ENCODE measurements at regions not wholly inside any gene's neighbourhood (a gene's known extent, or its start where the extent isn't known, plus 50 kb on each side); places are given as distances from the start of the nearest gene placed in this dataset.
A peak's percentile ranks its signal among the peaks of the same experiment; 100 is the strongest.
"Not testable (repeated sequence)": the region's sequence is repeated elsewhere in the genome, so short reads cannot be mapped to it uniquely, and the experiment has no call there.

GRCh38 chr9:138174954-138175353 lies 297.4 kb downstream of the CACNA1B start:
- intact Hi-C loops (cut with DNase I); DNase-seq (ENCODE audit: low spot score): not testable (repeated sequence)

GRCh38 chr9:138175354-138175753 lies 297.8 kb downstream of the CACNA1B start:
- intact Hi-C loops (cut with DNase I) = not testable (repeated sequence)

GRCh38 chr9:138177091-138177490 lies 299.5 kb downstream of the CACNA1B start:
- intact Hi-C loops (cut with DNase I); DNase-seq (ENCODE audit: low spot score): not testable (repeated sequence)

More at GRCh38 chr9:138175354-138175753, 297.8 kb downstream of the CACNA1B start:
- DNase-seq (ENCODE audit: low spot score) = not testable (repeated sequence)

GRCh38 chr9:138179003-138179402 lies 301.4 kb downstream of the CACNA1B start:
- DNase-seq (ENCODE audit: low spot score); intact Hi-C loops (cut with DNase I): not testable (repeated sequence)

- DNase-seq (ENCODE audit: low spot score); intact Hi-C loops (cut with DNase I): not testable (repeated sequence)
Observed at GRCh38 chr9:138179671-138180070, 302.1 kb downstream of the CACNA1B start.

GRCh38 chr9:138181963-138182362 lies 304.4 kb downstream of the CACNA1B start:
- intact Hi-C loops (cut with DNase I); DNase-seq (ENCODE audit: low spot score): not testable (repeated sequence)

GRCh38 chr9:138197156-138197555 lies 319.6 kb downstream of the CACNA1B start:
- intact Hi-C loops (cut with DNase I); DNase-seq (ENCODE audit: low spot score): not testable (repeated sequence)

- intact Hi-C loops (cut with DNase I); DNase-seq (ENCODE audit: low spot score): not testable (repeated sequence)
Observed at GRCh38 chr9:138198963-138199362, 321.4 kb downstream of the CACNA1B start.

GRCh38 chr9:138199917-138200316 lies 322.3 kb downstream of the CACNA1B start:
- DNase-seq (ENCODE audit: low spot score); intact Hi-C loops (cut with DNase I): not testable (repeated sequence)

- DNase-seq (ENCODE audit: low spot score); intact Hi-C loops (cut with DNase I): not testable (repeated sequence)
Observed at GRCh38 chr9:138200481-138201142, 323.0 kb downstream of the CACNA1B start.

- DNase-seq (ENCODE audit: low spot score) = not testable (repeated sequence)
Observed at GRCh38 chr9:138201167-138201889, 323.7 kb downstream of the CACNA1B start.

GRCh38 chr9:138202043-138202442 lies 324.5 kb downstream of the CACNA1B start:
- intact Hi-C loops (cut with DNase I); DNase-seq (ENCODE audit: low spot score): not testable (repeated sequence)

More at GRCh38 chr9:138201167-138201889, 323.7 kb downstream of the CACNA1B start:
- intact Hi-C loops (cut with DNase I) = not testable (repeated sequence)

- DNase-seq (ENCODE audit: low spot score); intact Hi-C loops (cut with DNase I): not testable (repeated sequence)
Observed at GRCh38 chr9:138203304-138203703, 325.7 kb downstream of the CACNA1B start.

- DNase-seq (ENCODE audit: low spot score); intact Hi-C loops (cut with DNase I): not testable (repeated sequence)
Observed at GRCh38 chr9:138203872-138204271, 326.3 kb downstream of the CACNA1B start.

- intact Hi-C loops (cut with DNase I); DNase-seq (ENCODE audit: low spot score): not testable (repeated sequence)
Observed at GRCh38 chr9:138206108-138206507, 328.5 kb downstream of the CACNA1B start.

- DNase-seq (ENCODE audit: low spot score) = peak; percentile 44
- intact Hi-C loops (cut with DNase I) = not testable (repeated sequence)
Observed at GRCh38 chr9:138207300-138208179, 330.0 kb downstream of the CACNA1B start.

- DNase-seq (ENCODE audit: low spot score); intact Hi-C loops (cut with DNase I): not testable (repeated sequence)
Observed at GRCh38 chr9:138209071-138209644, 331.6 kb downstream of the CACNA1B start.

- DNase-seq (ENCODE audit: low spot score); intact Hi-C loops (cut with DNase I): not testable (repeated sequence)
Observed at GRCh38 chr9:138210388-138210986, 332.9 kb downstream of the CACNA1B start.

GRCh38 chr9:138211070-138211469 lies 333.5 kb downstream of the CACNA1B start:
- DNase-seq (ENCODE audit: low spot score); intact Hi-C loops (cut with DNase I): not testable (repeated sequence)
